Lower lobe of right lung (tissue), 2 donors: ENCODE measurements at regions not wholly inside any gene's neighbourhood (a gene's known extent, or its start where the extent isn't known, plus 50 kb on each side); places are given as distances from the start of the nearest gene placed in this dataset.

Source experiments
- ATAC-seq, 2 donors: fragments of 200-7000 bp; cut with Tn5 transposase; one replicate each; pipeline ENCODE4 v1.9.1; 2020 to 2022; ENCODE audit warnings: mild to moderate bottlenecking in 2 of 2, moderate library complexity in 2 of 2
- DNase-seq: peaks from one replicate; pipeline ENCODE4 v3.0.0-alpha.2; 2020
- H3K27ac ChIP-seq: fragments of 200-600 bp; one replicate; pipeline ENCODE4 v1.8.0; 2022
- H3K27me3 ChIP-seq: fragments of 200-600 bp; one replicate; pipeline ENCODE4 v1.8.0; 2022; ENCODE audit warnings: low read depth
- H3K36me3 ChIP-seq: fragments of 200-600 bp; one replicate; pipeline ENCODE4 v1.8.0; 2022; ENCODE audit warnings: mild to moderate bottlenecking
- H3K4me1 ChIP-seq: fragments of 200-600 bp; one replicate; pipeline ENCODE4 v1.8.0; 2022
- H3K4me3 ChIP-seq: fragments of 200-600 bp; one replicate; pipeline ENCODE4 v1.8.0; 2022; ENCODE audit warnings: mild to moderate bottlenecking
- H3K9me3 ChIP-seq: fragments of 200-600 bp; one replicate; pipeline ENCODE4 v1.8.0; 2022
- CTCF ChIP-seq: fragments of 200-600 bp; IDR thresholded peaks from one replicate; pipeline ENCODE4 v1.8.0; 2022; ENCODE audit warnings: antibody characterized with exemption, mild to moderate bottlenecking
- intact Hi-C: fragments of 100-400 bp; cut with DNase I; formaldehyde crosslinking; loops from one replicate; pipeline ENCODE4 v1.11.0; 2022
- donor health status: DM: no; HTN: yes; CAD: no; lungs with severe emphysema.

GRCh38 chrX:43479070-43479469 is 177.0 kb upstream of the MAOA start:
- no peak for DNase-seq
- Histone ChIP-seq H3K27ac (no peak overlapping the region), H3K9me3 (no peaks in the 10 kb centered on the region), H3K27me3 (no peaks in the 10 kb centered on the region), H3K36me3 (no peaks in the 10 kb centered on the region), H3K4me1 (no peaks in the 10 kb centered on the region), H3K4me3 (no peak overlapping the region)
- ATAC-seq: no peak
- intact Hi-C loops: no loop called here
- TF ChIP-seq CTCF: no peak

- TF ChIP-seq CTCF: no peak
- DNase-seq: no peak
- Histone ChIP-seq H3K9me3 (no peaks in the 10 kb centered on the region), H3K27ac (no peak overlapping the region), H3K4me3 (no peak overlapping the region), H3K4me1 (no peaks in the 10 kb centered on the region), H3K27me3 (no peaks in the 10 kb centered on the region), H3K36me3 (no peaks in the 10 kb centered on the region)
- intact Hi-C loops: no loop called here
- no peak for ATAC-seq
Observed at GRCh38 chrX:43479850-43480249, 176.2 kb upstream of the MAOA start.

- H3K4me3 ChIP-seq: no peak overlapping the region
- no peak for ATAC-seq
- no peak for DNase-seq
- intact Hi-C loops: no loop called here
- no peak for TF ChIP-seq CTCF
- H3K9me3 ChIP-seq: no peaks in the 10 kb centered on the region
- H3K4me1 ChIP-seq: no peaks in the 10 kb centered on the region
- no peaks in the 10 kb centered on the region for H3K27me3 ChIP-seq
- no peak overlapping the region for H3K27ac ChIP-seq
- H3K36me3 ChIP-seq: no peaks in the 10 kb centered on the region
Observed at GRCh38 chrX:43481576-43481975, 174.5 kb upstream of the MAOA start.

- DNase-seq: no peak
- intact Hi-C loops: no loop called here
- H3K4me3 ChIP-seq: no peak overlapping the region
- no peaks in the 10 kb centered on the region for H3K36me3 ChIP-seq
- H3K9me3 ChIP-seq: no peaks in the 10 kb centered on the region
- ATAC-seq: no peak
- no peak overlapping the region for H3K27ac ChIP-seq
- no peak for TF ChIP-seq CTCF
- no peaks in the 10 kb centered on the region for H3K27me3 ChIP-seq
- no peaks in the 10 kb centered on the region for H3K4me1 ChIP-seq
Observed at GRCh38 chrX:43493756-43494155, 162.3 kb upstream of the MAOA start.

GRCh38 chrX:43500246-43500645 is 155.9 kb upstream of the MAOA start:
- TF ChIP-seq CTCF: no peak
- no peaks in the 10 kb centered on the region for H3K27me3 ChIP-seq

More at GRCh38 chrX:43500246-43500645, 155.9 kb upstream of the MAOA start:
- H3K4me1 ChIP-seq: no peaks in the 10 kb centered on the region
- DNase-seq: no peak
- no peak for ATAC-seq
- H3K4me3 ChIP-seq: no peak overlapping the region
- H3K27ac ChIP-seq: no peak overlapping the region
- H3K36me3 ChIP-seq: no peaks in the 10 kb centered on the region
- intact Hi-C loops: no loop called here
- no peaks in the 10 kb centered on the region for H3K9me3 ChIP-seq
